OCI-LY1 (cell line): ENCODE measurements at regions not wholly inside any gene's neighbourhood (a gene's known extent, or its start where the extent isn't known, plus 50 kb on each side); places are given as distances from the start of the nearest gene placed in this dataset.

Source experiments
- H2AFZ ChIP-seq: fragments of 200-600 bp; sonication (generic), shearing (Covaris generic); 2 replicates; pipeline ENCODE4 v1.6.0; 2014; ENCODE audit warnings: antibody characterized with exemption, mild to moderate bottlenecking, low read length
- H3F3A ChIP-seq: fragments of 200-600 bp; sonication (generic), shearing (Covaris generic); 2 replicates; pipeline ENCODE4 v1.6.0; 2014; ENCODE audit warnings: mild to moderate bottlenecking, antibody characterized with exemption, low read length, moderate library complexity; ENCODE audit not compliant: insufficient read depth
- H3K27ac ChIP-seq: fragments of 200-600 bp; sonication (generic); 2 replicates; pipeline ENCODE4 v1.5.1; 2014; ENCODE audit warnings: low read length, mixed run types, mild to moderate bottlenecking, low read depth; ENCODE audit not compliant: poor library complexity, severe bottlenecking
- H3K27me3 ChIP-seq: fragments of 200-600 bp; sonication (generic); 2 replicates; pipeline ENCODE4 v1.6.0; 2014; ENCODE audit warnings: antibody characterized with exemption, mild to moderate bottlenecking, low read length, moderate library complexity; ENCODE audit not compliant: insufficient read depth
- H3K36me3 ChIP-seq: fragments of 200-600 bp; sonication (generic); 2 replicates; pipeline ENCODE4 v1.6.1; 2014; ENCODE audit warnings: mild to moderate bottlenecking, antibody characterized with exemption, low read length, moderate library complexity, mixed read lengths; ENCODE audit not compliant: insufficient read depth
- H3K4me1 ChIP-seq: fragments of 200-600 bp; sonication (generic); 2 replicates; pipeline ENCODE4 v1.5.1; 2014; ENCODE audit warnings: mild to moderate bottlenecking, low read length, moderate library complexity; ENCODE audit not compliant: insufficient read depth, severe bottlenecking
- H3K4me2 ChIP-seq: fragments of 200-600 bp; sonication (generic), shearing (Covaris generic); 2 replicates; pipeline ENCODE4 v1.6.1; 2014; ENCODE audit warnings: low read length
- H3K4me3 ChIP-seq: fragments of 200-600 bp; sonication (generic); 2 replicates; pipeline ENCODE4 v1.5.1; 2014; ENCODE audit warnings: low read length, low read depth, mild to moderate bottlenecking, mixed read lengths; ENCODE audit not compliant: poor library complexity, severe bottlenecking
- H3K79me2 ChIP-seq: fragments of 200-600 bp; shearing (Covaris generic); 2 replicates; pipeline ENCODE4 v1.6.1; 2016; ENCODE audit warnings: mixed run types, low read length, mixed read lengths; ENCODE audit not compliant: insufficient read depth
- H3K9ac ChIP-seq: fragments of 200-600 bp; sonication (generic), shearing (Covaris generic); 2 replicates; pipeline ENCODE4 v1.6.1; 2014; ENCODE audit warnings: mild to moderate bottlenecking, low read length, mixed read lengths
- H3K9me2 ChIP-seq: fragments of 200-600 bp; sonication (generic), shearing (Covaris generic); 2 replicates; pipeline ENCODE4 v1.6.1; 2014; ENCODE audit warnings: low read depth, mild to moderate bottlenecking, low read length, mixed read lengths
- H3K9me3 ChIP-seq: fragments of 200-600 bp; shearing (Covaris generic); 2 replicates; pipeline ENCODE4 v1.6.1; 2014; ENCODE audit warnings: low read length, mixed read lengths
- H4K20me1 ChIP-seq: fragments of 200-600 bp; sonication (generic), shearing (Covaris generic); 2 replicates; pipeline ENCODE4 v1.6.0; 2016; ENCODE audit warnings: mild to moderate bottlenecking, low read length; ENCODE audit not compliant: insufficient read depth
- EZH2 ChIP-seq: fragments of 200-600 bp; sonication (generic), shearing (Covaris generic); IDR thresholded peaks from 2 replicates; pipeline ENCODE4 v1.8.0; 2017; ENCODE audit warnings: borderline replicate concordance, mixed run types, mild to moderate bottlenecking, antibody characterized with exemption, low read length, moderate library complexity, mixed read lengths
- TF ChIP-seq, protein P1 (sequence below): fragments of 200-600 bp; sonication (generic), shearing (Covaris generic); IDR thresholded peaks from 2 replicates; pipeline ENCODE4 v1.5.1; 2017; ENCODE audit warnings: mild to moderate bottlenecking, antibody characterized with exemption, low read length, moderate library complexity, mixed read lengths

DNA sequence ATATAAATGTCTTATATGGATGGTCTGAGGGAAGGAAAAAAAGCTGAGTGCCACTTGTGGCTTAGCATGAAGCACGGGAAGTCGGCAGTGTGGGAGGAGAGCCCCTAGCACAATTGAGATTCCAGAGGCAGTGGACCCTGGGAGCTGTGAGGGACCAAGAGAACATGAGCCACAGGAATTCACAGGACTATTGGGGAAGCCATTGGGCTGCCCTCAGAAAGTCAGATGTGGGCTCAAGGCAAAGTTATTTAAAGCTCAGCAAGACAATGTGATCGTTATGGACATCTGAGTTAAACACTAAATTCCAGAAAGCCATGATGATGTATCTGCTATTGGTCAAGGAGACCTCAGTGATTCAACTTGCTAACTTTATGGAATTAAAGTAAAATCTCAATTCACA is 380.8 kb upstream of the IL12A start:
- H3K9me2 ChIP-seq = no peaks in the 10 kb centered on the region
- no peaks in the 10 kb centered on the region for H3K4me1 ChIP-seq
- H3F3A ChIP-seq = no peaks in the 10 kb centered on the region
- no peak overlapping the region for H3K4me3 ChIP-seq
- TF ChIP-seq, protein P1, sequence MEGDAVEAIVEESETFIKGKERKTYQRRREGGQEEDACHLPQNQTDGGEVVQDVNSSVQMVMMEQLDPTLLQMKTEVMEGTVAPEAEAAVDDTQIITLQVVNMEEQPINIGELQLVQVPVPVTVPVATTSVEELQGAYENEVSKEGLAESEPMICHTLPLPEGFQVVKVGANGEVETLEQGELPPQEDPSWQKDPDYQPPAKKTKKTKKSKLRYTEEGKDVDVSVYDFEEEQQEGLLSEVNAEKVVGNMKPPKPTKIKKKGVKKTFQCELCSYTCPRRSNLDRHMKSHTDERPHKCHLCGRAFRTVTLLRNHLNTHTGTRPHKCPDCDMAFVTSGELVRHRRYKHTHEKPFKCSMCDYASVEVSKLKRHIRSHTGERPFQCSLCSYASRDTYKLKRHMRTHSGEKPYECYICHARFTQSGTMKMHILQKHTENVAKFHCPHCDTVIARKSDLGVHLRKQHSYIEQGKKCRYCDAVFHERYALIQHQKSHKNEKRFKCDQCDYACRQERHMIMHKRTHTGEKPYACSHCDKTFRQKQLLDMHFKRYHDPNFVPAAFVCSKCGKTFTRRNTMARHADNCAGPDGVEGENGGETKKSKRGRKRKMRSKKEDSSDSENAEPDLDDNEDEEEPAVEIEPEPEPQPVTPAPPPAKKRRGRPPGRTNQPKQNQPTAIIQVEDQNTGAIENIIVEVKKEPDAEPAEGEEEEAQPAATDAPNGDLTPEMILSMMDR = no peak
- no peak for TF ChIP-seq EZH2
- no peaks in the 10 kb centered on the region for H4K20me1 ChIP-seq
- H3K27me3 ChIP-seq = no peaks in the 10 kb centered on the region
- H3K9me3 ChIP-seq = no peaks in the 10 kb centered on the region
- H3K27ac ChIP-seq = no peak overlapping the region
- no peaks in the 10 kb centered on the region for H3K36me3 ChIP-seq
- H3K79me2 ChIP-seq = no peaks in the 10 kb centered on the region
- H2AFZ ChIP-seq = no peak overlapping the region
- H3K9ac ChIP-seq = no peak overlapping the region
- H3K4me2 ChIP-seq = no peak overlapping the region

DNA sequence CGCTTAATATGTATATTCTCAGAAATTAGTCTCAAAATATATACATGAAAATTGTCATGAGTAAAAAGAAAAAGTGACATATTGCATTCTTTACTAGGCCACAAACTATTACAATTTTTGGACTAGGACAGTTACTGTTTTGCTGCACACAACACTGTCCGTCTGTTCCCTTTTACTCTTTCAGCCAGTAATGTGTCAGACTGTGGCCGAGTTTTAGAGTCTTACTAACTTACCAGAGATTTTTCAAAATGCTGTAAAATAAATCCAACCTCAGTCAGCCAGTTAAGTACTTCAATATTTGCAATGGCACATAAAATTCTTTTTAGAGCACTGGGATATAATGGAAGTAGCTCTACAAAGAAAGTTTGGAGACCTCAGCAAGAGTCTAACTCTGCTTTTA is 380.3 kb upstream of the IL12A start:
- TF ChIP-seq, protein P1 = no peak
- no peak for TF ChIP-seq EZH2
- Histone ChIP-seq H3K9me2 (no peaks in the 10 kb centered on the region), H3K27me3 (no peaks in the 10 kb centered on the region), H3K4me2 (no peak overlapping the region), H3K9ac (no peak overlapping the region), H3K79me2 (no peaks in the 10 kb centered on the region), H3K9me3 (no peaks in the 10 kb centered on the region), H3K36me3 (no peaks in the 10 kb centered on the region), H2AFZ (no peak overlapping the region), H4K20me1 (no peaks in the 10 kb centered on the region), H3F3A (no peaks in the 10 kb centered on the region), H3K4me3 (no peak overlapping the region), H3K4me1 (no peaks in the 10 kb centered on the region), H3K27ac (no peak overlapping the region)

DNA sequence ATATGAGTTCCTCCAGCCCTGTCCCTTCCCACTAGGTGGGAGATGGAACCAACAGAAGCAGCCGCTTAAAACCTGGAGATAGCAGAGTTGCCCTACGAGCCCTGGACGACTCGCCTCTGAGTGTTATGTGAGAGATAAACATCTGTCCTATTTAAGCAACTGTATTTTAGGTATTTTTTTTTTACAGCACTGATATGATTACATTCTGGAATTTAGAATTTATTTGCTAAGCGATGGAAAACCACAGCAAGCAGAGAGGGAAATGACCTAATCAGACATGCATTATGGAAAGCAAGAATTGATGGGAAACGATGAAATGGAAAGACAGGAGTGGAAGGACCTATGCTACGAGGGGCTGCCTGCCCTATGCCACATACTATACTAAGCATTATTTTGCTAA is 379.0 kb upstream of the IL12A start:
- no peak overlapping the region for H3K9ac ChIP-seq
- no peak overlapping the region for H2AFZ ChIP-seq
- H3K36me3 ChIP-seq = no peaks in the 10 kb centered on the region
- H3K79me2 ChIP-seq = no peaks in the 10 kb centered on the region
- no peaks in the 10 kb centered on the region for H3K9me2 ChIP-seq
- no peak overlapping the region for H3K4me3 ChIP-seq
- H3K9me3 ChIP-seq = no peaks in the 10 kb centered on the region
- H4K20me1 ChIP-seq = no peaks in the 10 kb centered on the region; the same call in 1 of the 2 replicates
- no peak overlapping the region for H3K27ac ChIP-seq
- no peak overlapping the region for H3K4me2 ChIP-seq
- TF ChIP-seq EZH2 = no peak
- TF ChIP-seq, protein P1 = no peak
- H3F3A ChIP-seq = no peaks in the 10 kb centered on the region
- no peaks in the 10 kb centered on the region for H3K4me1 ChIP-seq
- H3K27me3 ChIP-seq = no peaks in the 10 kb centered on the region
